ENCODE measurements at regions not wholly inside any gene's neighbourhood (a gene's known extent, or its start where the extent isn't known, plus 50 kb on each side); places are given as distances from the start of the nearest gene placed in this dataset.

DNA sequence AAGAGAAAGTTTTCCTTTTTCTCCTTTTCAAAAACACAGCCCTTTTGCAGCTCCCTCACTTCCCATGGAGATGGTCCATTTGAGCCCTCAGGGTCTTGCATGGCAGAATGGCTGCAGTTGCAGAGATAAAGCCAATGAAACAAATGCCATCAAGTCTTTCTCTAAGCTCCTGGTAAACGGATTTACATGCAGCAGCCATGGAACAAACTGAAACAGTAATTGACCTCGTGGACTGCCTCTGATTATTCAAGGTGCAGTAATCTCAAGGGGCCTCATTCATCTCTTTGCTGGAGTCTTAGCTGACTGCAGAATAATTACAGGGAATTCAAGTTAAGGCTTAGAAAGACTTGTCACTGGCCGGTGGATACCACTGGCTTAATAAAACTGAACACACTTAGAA is 125.1 kb downstream of the SQOR start:
- TF ChIP-seq, protein P1, sequence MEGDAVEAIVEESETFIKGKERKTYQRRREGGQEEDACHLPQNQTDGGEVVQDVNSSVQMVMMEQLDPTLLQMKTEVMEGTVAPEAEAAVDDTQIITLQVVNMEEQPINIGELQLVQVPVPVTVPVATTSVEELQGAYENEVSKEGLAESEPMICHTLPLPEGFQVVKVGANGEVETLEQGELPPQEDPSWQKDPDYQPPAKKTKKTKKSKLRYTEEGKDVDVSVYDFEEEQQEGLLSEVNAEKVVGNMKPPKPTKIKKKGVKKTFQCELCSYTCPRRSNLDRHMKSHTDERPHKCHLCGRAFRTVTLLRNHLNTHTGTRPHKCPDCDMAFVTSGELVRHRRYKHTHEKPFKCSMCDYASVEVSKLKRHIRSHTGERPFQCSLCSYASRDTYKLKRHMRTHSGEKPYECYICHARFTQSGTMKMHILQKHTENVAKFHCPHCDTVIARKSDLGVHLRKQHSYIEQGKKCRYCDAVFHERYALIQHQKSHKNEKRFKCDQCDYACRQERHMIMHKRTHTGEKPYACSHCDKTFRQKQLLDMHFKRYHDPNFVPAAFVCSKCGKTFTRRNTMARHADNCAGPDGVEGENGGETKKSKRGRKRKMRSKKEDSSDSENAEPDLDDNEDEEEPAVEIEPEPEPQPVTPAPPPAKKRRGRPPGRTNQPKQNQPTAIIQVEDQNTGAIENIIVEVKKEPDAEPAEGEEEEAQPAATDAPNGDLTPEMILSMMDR (IDR thresholded peaks at IDR 0.05; ENCODE audit: low read depth, low read length, missing input control), result no peak
- TF ChIP-seq, protein P2, sequence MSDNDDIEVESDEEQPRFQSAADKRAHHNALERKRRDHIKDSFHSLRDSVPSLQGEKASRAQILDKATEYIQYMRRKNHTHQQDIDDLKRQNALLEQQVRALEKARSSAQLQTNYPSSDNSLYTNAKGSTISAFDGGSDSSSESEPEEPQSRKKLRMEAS (IDR thresholded peaks at IDR 0.05), result no peak
- no peak for TF ChIP-seq SP1 (IDR thresholded peaks at IDR 0.05)
- no peak for TF ChIP-seq RXRA (IDR thresholded peaks at IDR 0.05)
- no peak for TF ChIP-seq JUND (IDR thresholded peaks at IDR 0.05)
- TF ChIP-seq TAF1 (conservative IDR thresholded peaks at IDR 0.05), result no peak
- TF ChIP-seq FOXA1 (IDR thresholded peaks at IDR 0.05), result no peak
- TF ChIP-seq RAD21 (IDR thresholded peaks at IDR 0.05), result no peak
- no peak for TF ChIP-seq EGR1 (IDR thresholded peaks at IDR 0.05; ENCODE audit: low read depth in 2 of 2)
- TF ChIP-seq, protein P3, sequence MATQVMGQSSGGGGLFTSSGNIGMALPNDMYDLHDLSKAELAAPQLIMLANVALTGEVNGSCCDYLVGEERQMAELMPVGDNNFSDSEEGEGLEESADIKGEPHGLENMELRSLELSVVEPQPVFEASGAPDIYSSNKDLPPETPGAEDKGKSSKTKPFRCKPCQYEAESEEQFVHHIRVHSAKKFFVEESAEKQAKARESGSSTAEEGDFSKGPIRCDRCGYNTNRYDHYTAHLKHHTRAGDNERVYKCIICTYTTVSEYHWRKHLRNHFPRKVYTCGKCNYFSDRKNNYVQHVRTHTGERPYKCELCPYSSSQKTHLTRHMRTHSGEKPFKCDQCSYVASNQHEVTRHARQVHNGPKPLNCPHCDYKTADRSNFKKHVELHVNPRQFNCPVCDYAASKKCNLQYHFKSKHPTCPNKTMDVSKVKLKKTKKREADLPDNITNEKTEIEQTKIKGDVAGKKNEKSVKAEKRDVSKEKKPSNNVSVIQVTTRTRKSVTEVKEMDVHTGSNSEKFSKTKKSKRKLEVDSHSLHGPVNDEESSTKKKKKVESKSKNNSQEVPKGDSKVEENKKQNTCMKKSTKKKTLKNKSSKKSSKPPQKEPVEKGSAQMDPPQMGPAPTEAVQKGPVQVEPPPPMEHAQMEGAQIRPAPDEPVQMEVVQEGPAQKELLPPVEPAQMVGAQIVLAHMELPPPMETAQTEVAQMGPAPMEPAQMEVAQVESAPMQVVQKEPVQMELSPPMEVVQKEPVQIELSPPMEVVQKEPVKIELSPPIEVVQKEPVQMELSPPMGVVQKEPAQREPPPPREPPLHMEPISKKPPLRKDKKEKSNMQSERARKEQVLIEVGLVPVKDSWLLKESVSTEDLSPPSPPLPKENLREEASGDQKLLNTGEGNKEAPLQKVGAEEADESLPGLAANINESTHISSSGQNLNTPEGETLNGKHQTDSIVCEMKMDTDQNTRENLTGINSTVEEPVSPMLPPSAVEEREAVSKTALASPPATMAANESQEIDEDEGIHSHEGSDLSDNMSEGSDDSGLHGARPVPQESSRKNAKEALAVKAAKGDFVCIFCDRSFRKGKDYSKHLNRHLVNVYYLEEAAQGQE (IDR thresholded peaks at IDR 0.05), result no peak
